ENCODE measurements at regions not wholly inside any gene's neighbourhood (a gene's known extent, or its start where the extent isn't known, plus 50 kb on each side); places are given as distances from the start of the nearest gene placed in this dataset.
A peak's percentile ranks its signal among the peaks of the same experiment; 100 is the strongest.
"Not testable (repeated sequence)": the region's sequence is repeated elsewhere in the genome, so short reads cannot be mapped to it uniquely, and the experiment has no call there.

DNA sequence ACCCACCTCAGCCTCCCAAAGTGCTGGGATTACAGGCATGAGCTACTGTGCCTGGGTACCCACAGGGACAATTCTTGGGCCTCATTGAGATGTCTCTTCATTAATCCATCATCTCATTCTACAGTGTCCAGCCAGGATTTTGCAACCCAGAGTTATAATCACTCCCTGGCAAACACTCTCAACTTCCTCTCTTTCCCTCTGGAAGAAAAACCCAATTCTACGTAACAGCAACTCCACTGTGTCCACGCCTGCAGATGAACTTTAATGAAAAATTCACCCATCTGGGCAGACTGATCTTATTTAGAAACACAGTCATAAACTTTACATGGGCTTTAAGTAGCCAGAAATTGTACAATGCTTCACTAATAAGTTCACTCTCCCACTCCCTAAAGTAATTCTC is 90.1 kb upstream of the ABCC4 start:
- no peak for FAIRE-seq

DNA sequence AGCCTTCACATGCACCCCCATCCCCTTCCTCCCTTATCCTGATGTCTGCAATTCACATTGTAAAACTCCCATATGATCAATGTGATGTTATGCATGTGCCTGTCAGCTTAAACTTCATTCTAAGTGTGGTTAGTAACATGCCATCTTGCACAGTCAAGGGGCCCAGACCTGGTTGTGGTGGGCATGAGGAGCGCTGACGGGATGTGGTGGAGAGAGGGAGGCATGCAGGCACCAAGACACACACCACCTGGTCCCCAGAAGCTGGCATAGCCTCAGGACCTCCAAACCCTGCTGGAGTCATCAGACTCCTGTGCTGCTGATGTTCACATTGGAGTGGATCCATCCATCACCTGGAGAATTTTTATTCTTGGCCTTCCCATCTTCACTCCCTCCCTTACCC is 90.5 kb upstream of the ABCC4 start:
- FAIRE-seq: no peak

DNA sequence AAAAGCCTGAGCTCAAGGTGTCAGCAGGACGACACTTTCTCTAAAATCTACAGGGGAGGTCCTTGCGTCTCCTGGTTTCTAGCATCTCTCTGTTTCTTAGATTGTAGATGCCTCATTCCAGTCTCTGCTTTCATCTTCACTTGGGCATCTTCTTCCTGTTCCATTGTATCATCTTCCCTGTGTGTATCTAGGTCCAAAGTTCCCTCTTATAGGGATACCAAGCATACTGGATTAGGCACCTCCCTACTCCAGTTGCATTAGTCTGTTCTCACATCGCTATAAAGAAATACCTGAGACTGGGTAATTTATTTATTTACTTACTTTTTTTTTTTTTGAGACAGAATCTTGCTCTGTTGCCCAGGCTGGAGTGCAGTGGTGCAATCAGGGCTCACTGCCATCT is 91.3 kb upstream of the ABCC4 start:
- FAIRE-seq: no peak

DNA sequence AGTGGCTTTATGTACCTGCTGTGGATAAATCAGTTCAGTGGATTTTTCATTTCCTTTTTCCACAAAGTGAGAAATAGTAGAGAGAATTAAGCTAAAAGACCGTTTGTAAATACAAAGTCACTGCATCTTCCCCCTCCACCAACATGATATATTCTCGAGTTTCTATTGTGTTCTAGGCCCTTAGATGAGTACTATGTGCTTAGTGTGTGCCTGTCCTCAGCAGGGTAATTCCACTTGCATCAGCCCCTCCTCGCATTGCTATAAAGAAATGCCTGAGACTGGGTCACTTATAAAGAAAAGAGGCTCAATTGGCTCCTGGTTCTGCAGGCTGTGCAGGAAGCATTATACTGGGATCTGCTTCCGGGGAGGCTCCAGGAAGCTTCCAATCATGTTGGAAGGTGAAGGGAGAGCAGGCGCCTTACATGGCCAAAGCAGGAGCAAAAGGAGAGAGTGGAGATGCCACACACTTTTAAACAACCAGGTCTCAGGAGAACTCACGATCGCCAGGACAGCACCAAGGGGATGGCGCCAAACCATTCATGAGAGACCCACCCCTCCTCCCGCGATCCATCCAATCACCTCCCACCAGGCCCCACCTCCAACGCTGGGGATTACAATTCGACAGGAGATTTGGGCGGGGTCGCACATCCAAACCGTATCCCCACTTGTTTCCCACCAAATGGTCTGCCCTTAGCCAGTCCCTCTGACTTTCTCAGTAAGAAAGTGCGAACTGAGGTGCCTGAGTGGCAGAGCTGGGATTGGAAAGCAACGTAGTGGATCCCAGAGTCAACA is 102.3 kb upstream of the ABCC4 start:
- no peak for FAIRE-seq

DNA sequence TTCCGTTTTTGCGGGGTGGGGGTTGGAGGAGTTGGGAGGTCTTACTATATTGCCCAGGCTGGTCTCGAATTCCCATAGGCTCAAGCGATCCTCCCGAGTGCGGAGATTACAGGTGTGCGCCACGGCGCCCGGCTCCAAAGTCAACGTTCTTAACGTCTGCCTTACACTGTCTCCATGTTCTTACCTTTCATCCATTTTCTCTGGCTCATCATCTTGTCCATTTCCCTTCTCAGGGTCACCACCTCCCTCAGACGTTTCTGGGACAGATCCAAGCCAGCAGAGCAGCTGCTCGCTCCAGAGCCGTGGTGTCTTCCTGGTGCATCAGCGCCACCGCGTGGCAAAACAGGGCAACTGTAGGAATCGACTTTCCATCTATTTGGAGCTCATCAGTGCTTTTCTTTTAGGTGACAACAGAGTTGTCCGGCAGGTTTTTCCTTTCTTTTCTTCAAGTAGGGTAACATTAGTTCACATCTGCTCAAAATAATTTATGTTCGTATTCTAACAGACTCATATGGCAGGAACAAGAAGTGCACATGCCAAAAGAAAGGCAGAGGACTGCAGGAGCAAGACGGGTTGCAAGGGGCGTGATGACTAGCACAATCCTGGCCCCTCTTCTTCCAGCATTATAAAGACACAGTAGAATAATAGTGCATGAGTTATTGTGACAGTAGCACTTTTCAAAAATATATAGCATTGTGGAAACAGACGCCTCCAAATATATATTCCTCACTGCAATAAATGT is 103.1 kb upstream of the ABCC4 start:
- FAIRE-seq: peak; percentile 54

DNA sequence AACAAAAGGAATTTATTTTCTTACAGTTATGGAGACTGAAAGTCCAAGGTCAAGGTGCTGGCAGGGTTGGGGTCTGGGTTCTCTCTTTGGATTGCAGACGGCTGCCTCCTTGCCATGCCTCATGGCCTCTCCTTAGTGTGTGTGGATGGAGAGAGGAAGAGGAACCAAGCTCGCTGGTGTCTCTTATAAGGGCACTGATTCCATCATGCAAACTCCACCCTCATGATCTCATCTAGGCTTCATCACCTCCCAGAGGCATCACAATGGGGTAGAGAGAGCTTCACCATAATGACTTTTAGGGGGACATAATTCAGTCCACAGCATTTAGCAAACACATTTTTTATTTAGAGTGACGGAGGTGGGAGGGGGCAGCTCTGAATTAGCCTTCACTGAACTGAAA is 104.9 kb upstream of the ABCC4 start:
- FAIRE-seq: no peak

DNA sequence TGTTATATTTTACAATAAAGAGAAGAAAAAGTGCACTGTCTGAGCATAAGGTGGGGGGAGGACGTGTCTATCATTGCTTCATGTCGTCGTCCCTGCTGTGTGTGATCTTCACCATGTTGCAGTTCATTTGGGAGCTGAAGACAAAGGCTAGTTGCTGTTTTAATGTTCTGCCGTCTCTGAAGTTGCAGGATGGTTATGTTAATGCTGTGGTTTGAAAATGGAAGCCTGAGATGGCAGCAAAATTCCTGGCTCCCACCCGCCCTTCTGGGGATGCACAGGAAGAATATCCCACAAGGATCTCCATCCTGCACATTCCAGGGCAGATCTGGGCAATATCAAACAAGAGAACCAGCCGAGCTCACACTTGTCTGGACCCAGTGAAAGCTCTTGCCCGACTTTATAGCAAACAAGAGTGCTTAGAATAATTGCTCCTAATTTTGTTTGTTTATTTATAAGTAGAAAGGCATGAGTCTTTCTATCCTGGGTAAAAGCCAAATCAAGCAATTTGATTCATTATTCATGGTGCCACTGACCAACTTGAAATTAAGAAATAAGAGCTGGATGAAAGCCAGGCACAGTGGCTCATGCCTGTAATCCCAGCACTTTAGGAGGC is 110.3 kb upstream of the ABCC4 start:
- no peak for FAIRE-seq

DNA sequence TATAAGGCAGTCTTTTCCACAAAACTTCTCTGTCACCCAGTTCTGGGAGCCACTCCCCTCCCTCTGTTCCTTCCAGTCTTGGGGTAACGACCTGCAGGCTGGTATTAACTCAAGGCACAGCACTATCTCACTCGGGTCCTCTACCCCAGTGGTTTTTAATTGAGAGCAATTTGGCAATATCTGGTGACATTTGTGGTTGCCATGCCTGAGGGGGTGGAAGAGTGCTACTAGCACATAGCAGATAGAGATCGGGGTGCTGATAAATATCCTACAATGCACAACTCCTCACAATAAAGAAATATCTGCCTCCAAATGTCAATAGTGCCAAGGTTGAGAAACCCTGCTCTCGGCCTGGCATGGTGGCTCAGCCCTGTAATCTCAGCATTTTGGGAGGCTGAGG is 117.7 kb upstream of the ABCC4 start:
- no peak for FAIRE-seq

DNA sequence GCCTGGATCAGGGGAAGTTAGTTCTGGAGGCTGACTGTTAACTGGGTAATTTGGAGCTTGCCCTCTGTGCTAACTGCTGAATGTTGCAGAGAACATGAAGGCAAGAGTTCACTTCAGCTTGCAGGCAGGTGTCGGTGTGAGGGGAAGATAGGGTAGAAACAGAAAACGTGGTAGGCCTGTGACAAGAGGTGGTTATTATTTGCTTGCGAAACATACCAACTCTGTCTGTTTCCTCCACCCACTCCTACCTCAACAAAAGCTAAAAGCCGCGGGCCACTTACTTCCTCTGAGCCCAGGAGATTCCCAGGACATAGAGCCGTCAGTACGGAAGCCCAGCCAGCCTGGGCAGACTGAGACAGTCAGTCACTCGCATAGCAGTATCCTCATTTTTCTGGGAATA is 119.2 kb upstream of the ABCC4 start:
- no peak for FAIRE-seq

DNA sequence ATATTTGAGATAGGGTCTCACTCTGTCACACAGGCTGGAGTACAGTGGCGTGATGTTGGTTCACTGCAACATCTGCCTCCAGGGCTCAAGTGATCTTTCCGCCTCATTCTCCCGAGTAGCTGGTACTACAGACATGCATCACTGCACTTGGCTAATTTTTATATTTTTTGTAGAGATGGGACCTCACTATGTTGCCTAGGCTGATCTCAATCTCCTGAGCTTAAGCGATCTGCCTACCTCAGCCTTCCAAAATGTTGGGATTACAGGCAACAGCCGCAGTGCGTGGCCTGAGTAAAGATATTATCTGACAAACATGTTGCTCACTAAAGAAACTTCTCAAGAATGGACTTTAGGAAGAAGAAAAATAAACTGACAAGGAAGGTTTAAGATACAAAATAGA is 125.4 kb upstream of the ABCC4 start:
- no peak for FAIRE-seq

DNA sequence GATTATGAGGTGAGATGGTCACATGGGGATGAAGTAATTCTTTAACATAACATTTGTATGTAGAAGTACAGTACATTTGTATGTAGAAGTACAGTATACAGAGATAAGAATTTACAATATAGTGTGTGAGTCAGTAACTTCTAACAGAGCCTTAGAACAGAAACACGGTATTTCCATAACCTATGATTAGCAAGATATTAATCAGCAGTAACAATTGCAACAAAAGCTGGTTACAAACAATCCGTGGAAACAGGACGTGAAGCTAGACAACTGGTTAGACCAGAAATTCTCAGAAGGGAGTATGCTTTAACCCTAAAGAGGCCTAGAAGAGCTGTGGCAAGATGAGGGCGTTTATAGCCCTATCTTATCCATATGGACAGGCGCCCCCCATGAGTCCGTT is 122.0 kb upstream of the CLDN10 start:
- FAIRE-seq: not testable (repeated sequence)

DNA sequence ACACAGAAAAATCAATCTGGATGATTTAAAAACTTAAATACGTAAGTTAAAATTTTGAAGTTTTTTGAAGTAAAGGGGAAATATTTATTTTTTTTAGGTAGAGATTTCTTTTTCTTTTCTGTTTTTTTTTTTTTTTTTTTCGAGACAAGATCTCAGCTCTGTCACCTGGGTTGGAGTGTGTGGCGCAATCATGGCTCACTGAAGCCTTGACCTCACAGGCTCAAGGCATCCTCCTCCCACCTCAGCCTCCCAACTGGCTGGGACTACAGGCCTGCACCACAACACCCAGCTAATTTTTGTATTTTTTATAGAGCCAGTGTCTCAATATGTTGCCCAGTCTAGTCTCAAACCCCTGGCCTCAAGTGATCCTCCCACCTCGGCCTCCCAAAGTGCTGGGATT is 120.4 kb upstream of the CLDN10 start:
- no peak for FAIRE-seq

DNA sequence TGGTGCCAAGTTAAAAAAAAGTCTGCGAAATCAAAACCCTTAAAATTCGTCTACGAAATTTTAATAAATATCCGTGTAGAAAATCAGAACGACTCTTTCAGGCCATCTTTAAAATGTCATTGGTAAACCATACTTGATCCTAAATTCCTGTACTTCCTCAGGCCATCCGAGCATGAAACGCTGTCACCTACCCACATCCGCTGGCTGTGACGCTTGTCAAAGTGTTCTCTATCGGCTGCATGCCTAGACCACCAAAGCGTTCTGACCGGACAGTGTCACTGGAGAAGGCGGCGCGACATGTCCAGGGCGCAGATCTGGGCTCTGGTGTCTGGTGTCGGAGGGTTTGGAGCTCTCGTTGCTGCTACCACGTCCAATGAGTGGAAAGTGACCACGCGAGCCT is 119.0 kb upstream of the CLDN10 start:
- FAIRE-seq: no peak

DNA sequence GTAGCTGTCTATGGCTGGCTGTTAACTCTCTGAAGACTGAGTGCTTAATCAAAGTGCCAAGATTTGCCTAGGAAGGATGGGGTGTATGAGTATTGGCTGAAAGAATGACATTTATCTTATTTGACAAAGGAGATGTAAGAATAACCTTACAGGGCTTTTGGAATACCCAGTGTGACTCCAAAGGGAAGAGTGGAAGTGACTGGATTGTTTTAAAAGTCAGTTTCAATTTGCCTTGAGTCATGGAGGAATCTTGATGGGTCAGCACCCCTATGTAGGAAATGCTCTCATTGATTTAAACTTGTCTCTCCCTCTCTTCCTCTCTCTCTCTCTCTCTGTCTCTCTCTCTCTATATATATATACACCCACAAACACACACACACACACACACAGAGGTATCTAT is 118.4 kb upstream of the CLDN10 start:
- FAIRE-seq: no peak

DNA sequence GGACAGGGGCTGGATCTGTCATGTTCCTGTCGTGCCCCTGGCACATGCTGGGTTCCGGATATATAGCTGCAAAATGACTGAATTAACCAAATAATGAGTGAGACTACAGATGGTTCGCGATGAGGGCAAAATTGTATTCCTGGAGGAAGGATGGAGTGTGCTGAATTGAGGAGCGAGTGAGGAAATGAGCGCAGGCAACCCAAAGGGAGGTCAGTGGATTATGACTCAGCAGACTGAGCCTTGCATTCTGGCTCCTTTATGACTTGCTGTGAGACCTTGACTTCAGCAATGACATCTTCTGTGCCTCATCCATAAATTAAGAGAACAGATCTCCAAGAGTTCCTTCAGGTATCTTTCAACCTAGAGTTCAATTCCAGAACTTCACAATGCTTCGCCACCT is 115.0 kb upstream of the CLDN10 start:
- no peak for FAIRE-seq

DNA sequence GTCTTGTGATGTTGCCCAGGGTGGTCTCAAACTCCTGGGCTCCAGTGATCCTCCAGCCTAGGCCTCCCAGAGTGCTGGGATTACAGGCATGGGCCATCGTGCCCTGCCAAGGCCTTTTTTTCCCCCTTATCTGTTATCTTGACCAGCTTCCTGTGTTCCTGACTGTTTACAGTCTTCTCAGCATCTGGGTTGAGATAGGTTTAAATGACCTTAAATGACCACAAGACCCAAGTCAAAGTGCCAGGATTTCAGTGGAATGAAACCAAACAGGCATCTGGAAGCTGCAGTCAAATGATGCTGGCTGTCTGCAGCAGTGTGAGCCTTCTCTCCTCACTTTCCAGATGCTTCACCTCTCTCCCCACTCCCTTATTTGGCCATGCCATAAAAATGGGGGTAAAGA is 114.2 kb upstream of the CLDN10 start:
- no peak for FAIRE-seq

DNA sequence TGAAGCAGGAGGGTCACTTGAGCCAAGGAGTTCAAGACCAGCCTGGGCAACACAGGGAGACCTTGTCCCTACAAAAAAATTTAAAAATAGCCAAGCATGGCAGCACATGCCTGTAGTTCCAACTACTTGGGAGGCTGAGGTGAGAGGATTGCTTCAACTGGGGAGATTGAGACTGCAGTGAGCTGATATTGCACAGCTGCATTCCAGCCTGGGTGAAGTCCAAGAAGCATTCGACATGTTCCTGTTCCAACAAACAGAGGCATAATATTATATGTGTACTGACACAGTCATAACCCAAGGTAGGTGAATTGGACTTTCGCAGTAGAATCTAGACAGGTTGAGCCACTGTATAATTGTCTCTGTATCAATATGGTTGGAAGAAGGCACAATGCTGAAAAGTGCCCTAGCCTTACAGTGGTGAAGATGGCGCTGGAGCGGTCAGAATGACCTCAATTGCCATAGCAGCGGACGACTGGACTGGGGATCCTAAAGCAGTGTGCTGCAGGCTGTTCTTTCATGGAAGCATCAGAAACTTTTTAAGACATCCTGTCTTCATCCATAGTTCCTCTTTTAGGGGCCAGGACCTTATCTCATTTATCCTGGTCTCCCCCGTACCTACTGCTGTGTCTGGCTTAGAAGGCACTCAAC is 112.0 kb upstream of the CLDN10 start:
- no peak for FAIRE-seq

DNA sequence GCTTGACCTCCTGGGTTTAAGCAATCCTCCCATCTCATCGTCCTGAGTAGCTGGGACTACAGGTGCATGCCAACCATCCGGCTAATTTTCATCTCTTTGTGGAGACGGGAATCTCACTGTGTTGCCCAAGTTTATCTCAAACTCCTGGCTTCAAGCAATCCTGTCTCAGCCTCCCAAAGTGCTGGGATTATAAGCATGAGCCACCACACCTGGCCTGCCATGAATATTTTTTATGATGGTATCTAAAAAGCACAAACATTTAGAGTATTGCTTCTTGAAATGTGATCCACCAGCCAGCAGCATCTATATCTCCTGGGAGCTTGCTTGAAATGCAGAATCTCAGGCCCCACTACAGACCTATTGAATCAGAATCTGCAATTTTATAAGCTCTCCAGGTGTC is 111.2 kb upstream of the CLDN10 start:
- FAIRE-seq: no peak

DNA sequence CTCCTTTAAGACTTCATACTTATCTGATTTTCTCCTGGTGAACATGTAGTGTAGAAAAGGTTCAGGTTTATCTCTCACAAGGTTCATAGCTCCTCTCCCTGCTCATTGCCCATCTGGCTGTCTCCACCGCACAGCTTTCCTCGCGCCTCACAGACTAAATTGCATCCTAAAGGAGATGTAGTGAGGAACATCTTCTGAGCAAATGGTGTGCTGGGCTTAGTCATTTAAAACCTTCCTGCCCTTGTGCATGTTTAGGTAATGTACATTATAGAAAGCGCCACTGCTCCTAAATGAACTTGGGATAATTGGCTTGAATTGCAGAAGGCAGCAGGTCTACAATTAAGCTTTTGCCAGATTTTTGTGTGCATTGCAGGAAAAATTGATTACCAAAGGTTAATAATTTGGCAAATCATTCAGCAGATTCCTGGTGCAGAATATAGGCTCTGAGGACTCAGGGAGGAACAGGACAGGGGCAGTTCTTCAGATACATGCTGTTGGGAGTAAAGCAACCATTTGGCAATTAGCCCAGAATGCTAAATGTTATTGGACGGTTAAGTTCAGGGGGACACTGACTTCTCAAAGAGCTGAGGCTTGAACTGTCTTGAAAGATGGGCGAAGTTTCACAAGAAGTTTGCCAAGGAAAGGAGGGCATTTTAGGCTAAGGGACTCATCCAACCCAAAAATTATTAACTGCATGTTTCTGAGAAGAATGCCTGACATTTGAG is 108.4 kb upstream of the CLDN10 start:
- FAIRE-seq: no peak

DNA sequence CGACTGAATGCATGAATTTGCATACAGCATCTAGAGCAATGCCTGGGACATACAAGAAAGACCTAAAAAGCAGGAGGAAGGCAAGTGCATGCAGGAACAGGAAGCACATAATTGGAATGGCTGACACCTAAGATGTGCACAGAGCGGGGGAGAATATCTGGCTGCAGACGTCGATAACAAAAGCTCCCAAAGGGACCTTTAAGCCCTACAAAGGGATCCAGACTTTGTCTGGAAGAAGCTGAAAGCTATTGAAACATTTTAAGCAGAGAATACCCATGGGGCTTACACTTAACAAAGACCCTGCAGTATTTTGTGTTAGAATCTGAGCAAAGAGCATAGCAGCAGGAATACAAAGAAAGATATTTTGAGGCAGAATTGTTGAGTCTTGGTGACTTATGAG is 107.4 kb upstream of the CLDN10 start:
- no peak for FAIRE-seq

DNA sequence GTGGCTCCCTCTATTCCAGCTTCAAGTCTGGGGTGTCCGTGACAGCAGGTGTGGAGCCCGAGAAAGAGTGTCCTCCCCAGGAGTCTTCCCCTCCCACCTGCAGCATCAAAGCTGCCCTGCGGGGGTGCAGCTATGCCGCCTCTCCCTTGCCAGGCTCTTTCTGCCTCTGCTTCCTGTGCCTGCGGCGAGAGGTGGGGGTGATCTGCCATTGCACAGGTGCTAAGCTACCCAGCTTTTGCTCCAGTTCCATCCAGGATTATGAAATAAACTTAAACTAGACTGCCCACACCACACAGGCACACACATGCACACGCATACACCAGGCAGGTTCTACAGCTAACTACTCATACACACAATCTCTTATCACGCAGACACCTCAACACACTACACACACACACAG is 104.7 kb upstream of the CLDN10 start:
- FAIRE-seq: no peak

DNA sequence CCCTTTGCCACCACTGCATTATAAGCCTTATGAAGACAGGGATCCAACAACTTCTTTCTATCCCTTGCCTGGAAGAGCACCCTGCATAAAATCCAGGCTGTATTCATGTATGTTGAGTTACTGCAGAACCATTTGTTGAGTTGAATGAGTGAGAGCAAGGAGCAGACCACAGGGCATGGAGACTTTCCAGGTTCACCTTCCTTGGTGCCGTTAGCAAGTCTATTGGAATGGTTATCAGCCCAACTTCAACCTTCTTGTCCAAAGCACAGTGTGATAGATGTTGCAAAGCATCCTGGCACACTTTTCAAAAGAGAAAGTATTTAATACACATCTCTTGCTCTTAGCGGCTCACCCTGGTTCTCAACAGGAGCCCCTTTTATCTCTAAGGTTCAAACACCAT is 100.9 kb upstream of the CLDN10 start:
- FAIRE-seq: no peak

DNA sequence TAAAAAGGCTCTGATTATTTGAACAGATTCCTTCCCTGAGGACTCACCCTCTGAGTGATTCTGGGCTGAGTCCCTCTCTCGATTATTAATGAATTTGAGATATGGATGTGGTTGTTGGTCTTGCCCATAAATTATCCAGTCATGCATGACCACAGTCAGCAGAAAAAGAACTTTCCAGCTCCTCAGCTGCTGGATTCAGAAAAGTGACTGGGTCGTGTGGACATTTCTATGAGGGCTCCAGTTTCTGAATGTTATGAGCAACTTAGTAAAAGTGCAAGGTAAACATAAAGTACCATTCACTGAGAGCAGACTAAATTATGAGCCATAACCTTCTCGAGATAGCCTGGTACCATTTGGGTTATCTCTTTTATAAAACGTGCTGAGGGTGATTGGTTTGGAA is 100.1 kb upstream of the CLDN10 start:
- FAIRE-seq: no peak
